Fibroblast of skin of right biceps (primary cell): ENCODE measurements at regions not wholly inside any gene's neighbourhood (a gene's known extent, or its start where the extent isn't known, plus 50 kb on each side); places are given as distances from the start of the nearest gene placed in this dataset.
A peak's percentile ranks its signal among the peaks of the same experiment; 100 is the strongest.

ENCODE experiments used
- DNase-seq: peaks from one replicate; pipeline ENCODE4 v3.0.0-alpha.2; 2013

GRCh38 chr12:107560899-107561285 is 124.7 kb upstream of the PWP1 start:
- no peak for DNase-seq

GRCh38 chr12:107564946-107565345 is 120.7 kb upstream of the PWP1 start:
- no peak for DNase-seq

- no peak for DNase-seq
Observed at GRCh38 chr12:107565551-107565950, 120.0 kb upstream of the PWP1 start.

- DNase-seq = no peak
Observed at GRCh38 chr12:107567876-107568619, 117.6 kb upstream of the PWP1 start.

- peak; percentile 37 for DNase-seq
Observed at GRCh38 chr12:107568718-107569117, 116.9 kb upstream of the PWP1 start.

- peak; percentile 38 for DNase-seq
Observed at GRCh38 chr12:107570721-107571120, 114.9 kb upstream of the PWP1 start.

- no peak for DNase-seq
Observed at GRCh38 chr12:107571492-107571891, 114.1 kb upstream of the PWP1 start.

GRCh38 chr12:107574691-107575090 is 110.9 kb upstream of the PWP1 start:
- DNase-seq = no peak

- DNase-seq = no peak
Observed at GRCh38 chr12:107580750-107581618, 104.6 kb upstream of the PWP1 start.

GRCh38 chr12:107581619-107582015 is 104.0 kb upstream of the PWP1 start:
- no peak for DNase-seq

- no peak for DNase-seq
Observed at GRCh38 chr12:107583551-107583950, 102.0 kb upstream of the PWP1 start.

GRCh38 chr12:107584563-107584962 is 101.0 kb upstream of the PWP1 start:
- DNase-seq = no peak

- DNase-seq = no peak
Observed at GRCh38 chr12:107586256-107586970, 99.2 kb upstream of the PWP1 start.

- no peak for DNase-seq
Observed at GRCh38 chr12:107590413-107590812, 95.2 kb upstream of the PWP1 start.

GRCh38 chr12:107590814-107591375 is 94.7 kb upstream of the PWP1 start:
- peak; percentile 43 for DNase-seq

- DNase-seq = no peak
Observed at GRCh38 chr12:107593713-107594381, 91.8 kb upstream of the PWP1 start.

GRCh38 chr12:107594995-107595394 is 90.6 kb upstream of the PWP1 start:
- peak; percentile 46 for DNase-seq

GRCh38 chr12:107597695-107598410 is 87.7 kb upstream of the PWP1 start:
- no peak for DNase-seq

GRCh38 chr12:107598906-107599305 is 86.7 kb upstream of the PWP1 start:
- no peak for DNase-seq

- DNase-seq = no peak
Observed at GRCh38 chr12:107600581-107601144, 84.9 kb upstream of the PWP1 start.

GRCh38 chr12:107602446-107602845 is 83.2 kb upstream of the PWP1 start:
- no peak for DNase-seq

- no peak for DNase-seq
Observed at GRCh38 chr12:107605293-107605692, 80.3 kb upstream of the PWP1 start.
